Pulmonary artery endothelial cell (primary cell): ENCODE measurements at regions not wholly inside any gene's neighbourhood (a gene's known extent, or its start where the extent isn't known, plus 50 kb on each side); places are given as distances from the start of the nearest gene placed in this dataset.
"Not testable (repeated sequence)": the region's sequence is repeated elsewhere in the genome, so short reads cannot be mapped to it uniquely, and the experiment has no call there.

Experiments used
- DNase-seq: peaks from one replicate; pipeline ENCODE4 v3.0.0-alpha.2; 2011; ENCODE audit warnings: low read depth, low spot score

DNA sequence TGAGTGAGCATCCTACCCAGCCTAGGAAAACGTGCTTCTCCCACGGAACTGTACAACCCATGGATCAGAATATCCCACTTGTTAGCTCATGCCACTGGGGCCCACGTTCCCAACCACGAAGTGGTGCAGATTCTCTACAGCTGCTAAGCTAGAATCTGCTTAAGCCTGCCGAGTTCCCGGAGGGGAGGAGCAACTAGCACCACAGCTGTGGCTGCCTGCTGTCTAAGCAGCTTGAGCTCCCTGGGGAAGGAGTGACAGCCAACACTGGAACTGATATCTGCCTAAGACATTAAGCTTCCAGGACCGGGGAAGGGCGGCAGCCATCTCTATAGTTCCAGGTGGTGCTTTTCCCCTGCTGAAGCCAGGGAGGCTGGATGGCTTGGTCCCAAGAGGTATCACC lies 334.7 kb upstream of the CHRM2 start:
- DNase-seq = no peak

DNA sequence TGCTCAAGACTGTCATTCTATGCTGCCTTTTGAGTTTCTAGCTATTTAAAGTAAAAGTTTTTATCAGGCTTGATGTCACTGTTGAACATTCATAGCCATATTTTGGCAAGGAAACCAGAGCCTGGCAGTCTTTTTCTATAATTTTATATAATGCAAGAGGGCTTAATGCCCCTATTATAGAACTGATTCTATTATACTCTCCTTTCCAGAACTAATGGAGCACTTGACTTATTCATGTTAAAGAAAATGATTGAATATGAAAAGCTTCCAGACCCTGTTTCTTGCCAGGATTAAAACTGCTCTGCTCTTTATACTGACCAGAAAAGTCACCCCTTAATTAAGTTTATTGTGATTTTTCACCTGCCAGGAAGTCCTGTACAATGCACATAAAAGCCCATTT lies 337.6 kb upstream of the CHRM2 start:
- DNase-seq = no peak

DNA sequence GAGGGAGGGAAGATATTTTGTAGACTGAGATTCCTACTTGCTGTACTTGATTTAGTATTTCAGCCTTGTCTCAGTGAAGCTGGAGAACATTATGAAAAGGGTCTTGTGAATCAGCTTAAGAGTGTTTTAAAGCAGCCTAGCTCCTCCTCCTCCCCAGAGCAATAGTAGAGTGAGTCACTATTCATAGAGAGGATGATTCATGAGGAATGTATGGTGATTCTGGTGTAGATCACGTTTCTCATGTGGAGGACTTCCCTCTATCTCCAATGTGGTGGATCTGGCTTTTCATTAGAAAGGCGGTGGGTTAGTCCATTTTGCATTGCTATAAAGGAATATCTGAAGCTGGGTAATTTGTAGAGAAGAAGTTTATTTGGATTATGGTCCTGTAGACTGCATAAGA lies 340.1 kb upstream of the CHRM2 start:
- DNase-seq = no peak

DNA sequence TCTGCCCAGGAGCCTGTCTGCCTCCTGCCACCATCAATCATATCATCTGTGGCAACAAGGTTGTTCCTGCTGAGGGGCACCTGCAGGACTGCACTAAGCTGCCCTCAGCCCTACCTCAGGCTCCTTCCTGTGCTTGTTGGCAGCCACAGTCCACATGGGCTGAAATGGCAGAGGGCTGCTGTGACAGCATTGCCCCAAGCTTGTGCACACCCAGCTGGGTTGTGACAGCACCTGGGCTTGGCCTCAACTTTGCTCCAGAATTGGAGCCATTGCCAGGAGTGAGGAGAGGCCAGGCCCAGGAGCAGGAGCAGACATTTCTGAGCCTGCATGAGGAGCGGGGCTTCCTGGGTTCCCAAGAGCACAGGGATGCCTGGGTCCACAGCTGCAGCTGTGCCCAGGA lies 340.9 kb upstream of the CHRM2 start:
- no peak for DNase-seq

DNA sequence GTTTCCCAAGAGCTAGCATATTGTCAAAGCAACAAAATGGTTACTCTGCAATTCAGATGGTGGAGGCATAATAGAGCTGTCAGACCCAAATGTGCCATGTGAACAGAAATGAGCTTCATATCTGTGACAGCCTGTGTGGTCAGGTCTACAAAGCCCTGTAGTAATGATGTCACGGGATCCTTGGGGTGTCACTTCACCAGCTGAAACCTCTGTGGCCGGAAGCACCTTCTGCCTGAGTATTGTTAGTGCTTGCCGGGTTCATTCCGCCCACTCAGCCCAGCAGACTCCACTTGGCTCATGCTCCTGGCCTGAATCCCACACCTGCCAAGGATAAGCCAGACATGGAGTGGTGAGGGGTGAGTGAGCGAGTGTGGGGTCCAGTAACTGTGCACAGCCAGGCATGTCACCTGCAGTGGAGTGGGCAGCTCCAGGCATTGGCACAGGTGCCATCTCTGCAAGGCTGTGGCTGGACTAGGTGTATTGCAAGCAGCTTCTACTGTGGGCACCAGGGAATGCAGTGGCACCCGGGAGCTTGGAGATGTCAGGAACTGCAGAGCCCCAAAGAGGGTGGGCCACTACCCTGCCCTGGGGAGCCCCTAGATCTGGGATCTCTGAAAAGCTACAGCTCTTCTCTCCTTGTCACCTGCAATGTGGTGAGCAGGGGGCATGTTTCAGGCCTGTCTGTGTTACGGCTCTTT lies 341.9 kb upstream of the CHRM2 start:
- no peak for DNase-seq

DNA sequence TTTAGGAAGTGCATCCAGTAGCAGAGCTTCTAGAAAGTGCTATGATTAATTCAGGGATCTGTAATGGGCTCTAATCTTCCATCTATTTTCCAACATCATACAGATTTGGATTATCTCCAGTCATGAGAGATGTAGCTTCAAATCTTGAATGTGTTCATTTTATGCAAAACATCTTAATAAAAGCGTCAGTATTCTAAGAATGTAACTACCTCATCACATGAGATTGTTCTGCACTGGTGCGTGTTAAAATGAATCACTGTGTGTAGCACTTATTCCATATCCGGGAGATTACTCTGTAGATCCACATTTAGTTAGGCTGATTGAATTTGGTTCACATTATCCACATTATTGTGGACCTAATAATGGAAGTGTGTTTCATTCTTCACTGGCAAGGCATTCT lies 344.9 kb upstream of the CHRM2 start:
- DNase-seq = no peak

DNA sequence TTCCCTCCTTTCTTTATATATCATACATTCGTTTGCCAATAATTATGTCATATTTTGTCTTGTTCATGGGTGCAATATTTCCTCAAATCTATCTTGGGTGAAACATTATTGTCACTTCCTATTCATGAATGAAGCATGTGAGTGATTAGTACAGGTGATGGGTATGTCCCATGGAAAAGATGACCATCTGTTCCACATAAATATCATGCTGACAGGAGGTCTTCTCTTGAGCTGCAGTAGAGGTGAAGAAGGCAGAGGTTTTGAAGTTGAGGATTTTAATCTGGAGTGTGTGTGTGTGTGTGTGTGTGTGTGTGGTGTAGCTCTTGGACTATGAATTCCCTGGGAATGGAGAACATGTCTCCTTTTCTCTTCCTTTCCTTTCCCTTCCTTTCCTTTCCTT lies 350.5 kb upstream of the CHRM2 start:
- no peak for DNase-seq

DNA sequence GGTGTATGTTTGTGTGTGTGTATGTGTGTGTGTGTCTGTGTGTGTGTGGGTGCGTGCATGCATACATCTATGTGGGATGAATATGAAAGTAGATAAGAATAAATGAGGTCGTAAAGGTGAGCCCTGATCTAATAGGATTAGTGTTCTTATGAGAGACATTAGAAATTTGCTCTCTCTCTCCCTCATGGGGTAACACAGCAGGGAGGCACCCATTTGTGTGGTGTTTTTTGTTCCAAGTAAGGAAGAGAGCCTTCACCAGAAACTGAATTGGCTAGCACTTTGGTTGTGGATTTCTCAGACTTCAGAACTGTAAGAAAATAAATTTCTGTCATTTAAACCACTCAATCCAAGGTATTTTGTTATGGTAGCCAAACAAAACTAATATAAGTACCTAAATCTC lies 353.7 kb upstream of the CHRM2 start:
- no peak for DNase-seq

DNA sequence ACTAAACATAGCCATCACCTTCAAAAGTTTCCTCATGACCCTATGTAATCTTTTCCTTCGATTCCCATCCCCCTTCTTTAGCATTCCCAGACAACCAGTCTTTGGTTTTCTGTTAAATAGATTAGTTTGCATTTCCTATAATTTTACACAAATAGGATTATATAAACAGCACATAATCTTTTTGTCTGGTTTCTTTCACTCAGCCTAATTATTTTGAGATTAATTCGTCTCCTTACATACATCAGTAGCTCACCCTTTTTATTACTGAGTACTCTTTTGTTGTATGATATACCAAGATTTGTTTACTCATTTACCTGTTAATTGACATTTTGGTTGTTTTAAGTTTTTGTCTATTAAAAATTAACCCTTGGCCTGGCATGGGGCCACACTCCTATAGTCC lies 354.7 kb upstream of the CHRM2 start:
- no peak for DNase-seq

DNA sequence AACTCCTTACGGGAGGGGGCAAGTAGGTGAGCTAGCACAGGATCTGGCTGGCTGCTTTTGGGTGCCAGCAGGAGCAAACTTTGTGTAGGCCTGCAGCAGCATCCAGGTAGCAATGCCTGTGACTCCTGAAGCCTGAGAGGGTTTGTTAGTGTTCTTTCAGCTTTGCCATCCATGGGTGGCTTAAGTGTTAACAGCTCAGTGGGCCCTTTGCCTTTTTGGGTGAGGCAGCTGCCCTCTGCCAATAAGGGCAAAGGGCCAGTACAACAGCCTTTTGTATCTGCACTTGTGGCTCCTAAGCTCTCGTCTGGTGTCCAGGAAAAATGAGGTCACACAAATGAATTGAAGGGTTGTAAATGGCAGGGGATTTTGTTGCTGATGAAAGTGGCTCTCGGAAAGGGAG lies 359.0 kb upstream of the CHRM2 start:
- DNase-seq = no peak

DNA sequence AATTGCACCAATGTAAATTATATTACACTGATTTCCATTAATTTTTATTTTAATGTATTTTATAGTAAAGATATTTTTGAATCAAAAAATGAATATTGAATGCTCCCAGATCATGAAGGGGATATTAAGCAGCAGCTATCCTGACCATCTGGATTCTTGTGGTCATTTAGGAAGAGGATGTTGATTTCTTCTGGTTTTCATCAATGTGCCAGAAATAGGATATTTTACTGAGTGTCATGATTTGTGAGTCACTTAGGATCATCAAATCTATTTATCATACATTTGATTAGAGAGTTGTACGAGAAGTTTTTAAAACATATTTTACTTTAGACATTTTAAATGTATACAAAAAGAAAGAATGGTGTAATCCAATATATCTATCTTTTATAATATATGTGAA lies 366.3 kb upstream of the CHRM2 start:
- no peak for DNase-seq

DNA sequence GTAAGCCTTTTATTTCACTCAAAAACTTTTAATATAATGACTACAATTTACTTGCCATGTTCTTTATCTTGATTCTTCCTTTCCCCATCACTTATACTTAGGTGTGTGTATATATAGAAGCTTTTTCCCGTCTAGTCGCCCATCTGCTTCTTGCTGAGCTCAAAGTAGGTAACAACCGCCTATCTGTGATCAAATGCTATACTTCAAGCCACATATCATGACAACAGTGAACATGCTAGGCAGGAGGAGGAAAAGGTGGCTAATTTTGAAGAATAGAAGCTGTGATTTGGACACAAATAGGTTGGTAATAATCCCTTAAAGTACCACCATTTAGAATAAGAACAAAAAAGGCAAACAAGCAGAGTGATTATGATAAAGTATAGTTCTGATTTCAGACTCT lies 367.3 kb upstream of the CHRM2 start:
- DNase-seq = no peak

DNA sequence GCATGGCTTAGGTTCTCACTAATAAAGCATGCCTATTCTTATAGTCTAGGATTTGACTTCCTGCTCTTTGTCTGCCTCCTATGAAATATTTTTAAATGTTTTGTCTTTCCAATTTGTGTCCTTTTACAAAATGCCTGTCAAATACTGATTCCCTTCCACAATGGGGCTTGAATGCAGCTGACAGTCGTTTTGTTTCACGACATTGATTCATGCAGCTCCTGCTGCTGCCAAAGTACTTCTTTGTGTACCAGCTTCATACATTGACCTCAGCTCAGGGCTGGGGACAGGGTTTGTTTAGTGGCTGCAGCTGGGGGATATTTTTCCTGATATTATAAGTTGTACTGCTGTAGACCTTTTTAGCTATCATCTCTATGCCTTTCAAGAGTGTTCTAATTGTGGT lies 371.9 kb upstream of the CHRM2 start:
- no peak for DNase-seq

DNA sequence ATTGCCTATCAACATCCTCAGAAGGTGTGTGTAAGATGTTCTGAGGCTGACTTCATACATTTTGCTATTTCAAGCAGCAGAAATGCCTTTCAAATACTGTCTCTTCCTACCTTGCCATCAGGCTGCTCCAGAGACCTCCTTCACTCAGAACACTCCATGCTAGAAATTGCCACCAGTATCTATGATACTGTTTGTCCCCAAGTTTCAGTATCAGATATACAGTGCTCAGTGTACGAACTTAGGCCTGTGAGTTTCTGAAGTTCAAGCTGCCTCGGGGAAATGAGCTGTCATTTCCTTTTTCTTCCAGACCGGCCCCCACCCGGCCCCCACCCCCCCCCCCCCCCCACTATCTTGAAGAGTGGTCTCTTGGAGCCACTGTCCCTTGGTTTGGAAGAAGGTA lies 373.4 kb upstream of the CHRM2 start:
- no peak for DNase-seq

DNA sequence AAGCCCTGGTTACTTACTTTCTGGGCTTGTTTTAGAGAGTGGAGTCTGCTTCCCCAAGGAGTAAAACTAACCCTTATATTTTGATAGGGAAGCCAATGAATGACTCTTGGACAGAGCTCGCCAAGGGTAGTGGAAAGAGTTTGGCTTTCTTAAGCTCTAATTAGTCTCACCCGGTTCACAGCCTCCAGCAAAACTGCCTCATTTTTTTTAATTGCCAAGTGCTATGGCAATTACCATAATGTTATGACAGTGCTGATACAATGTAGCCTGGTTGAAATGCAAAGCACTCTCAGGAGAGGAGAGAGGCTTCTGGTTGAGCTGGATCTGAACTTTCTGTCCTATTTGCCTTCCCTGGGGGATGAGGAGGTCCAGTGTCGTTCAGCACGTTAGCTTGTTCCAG lies 376.1 kb upstream of the CHRM2 start:
- no peak for DNase-seq

DNA sequence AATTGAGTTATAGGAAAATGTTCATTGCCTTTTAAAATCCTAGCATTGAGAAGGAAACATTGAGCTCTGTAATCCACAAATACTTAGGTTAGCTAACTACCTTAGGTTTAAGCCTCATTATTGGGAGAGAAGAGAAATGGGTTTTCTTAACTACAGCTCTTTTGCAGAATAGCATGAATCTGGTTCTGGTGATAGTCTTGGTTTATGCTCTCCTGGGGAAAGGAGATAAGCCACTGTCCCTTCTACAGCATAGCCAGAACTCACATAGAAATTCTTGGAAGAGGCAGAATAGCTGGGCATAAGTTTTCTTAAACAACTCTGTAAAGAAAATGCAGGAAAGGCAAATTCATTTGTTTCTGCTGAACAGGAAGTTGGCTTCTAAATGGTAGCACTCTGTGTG lies 378.6 kb upstream of the CHRM2 start:
- DNase-seq = no peak

DNA sequence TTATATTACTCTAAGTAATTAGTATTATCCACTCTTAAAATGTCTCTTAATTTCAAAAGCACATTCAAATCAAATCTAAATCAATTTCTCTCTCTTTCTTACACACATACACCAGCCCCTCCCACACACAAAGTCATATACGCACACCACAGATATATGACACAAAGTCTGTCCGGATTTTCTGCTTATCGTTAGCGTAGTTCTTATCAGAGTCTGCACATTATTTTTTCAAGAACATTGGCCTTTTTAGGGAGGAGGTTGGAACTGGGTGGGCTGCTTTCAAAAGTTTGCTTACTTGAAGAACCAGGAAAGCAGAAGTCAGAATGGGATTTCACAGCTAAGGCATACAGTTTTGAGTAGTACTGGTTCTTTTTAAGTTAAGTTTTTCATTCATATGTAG lies 387.6 kb upstream of the CHRM2 start:
- no peak for DNase-seq

DNA sequence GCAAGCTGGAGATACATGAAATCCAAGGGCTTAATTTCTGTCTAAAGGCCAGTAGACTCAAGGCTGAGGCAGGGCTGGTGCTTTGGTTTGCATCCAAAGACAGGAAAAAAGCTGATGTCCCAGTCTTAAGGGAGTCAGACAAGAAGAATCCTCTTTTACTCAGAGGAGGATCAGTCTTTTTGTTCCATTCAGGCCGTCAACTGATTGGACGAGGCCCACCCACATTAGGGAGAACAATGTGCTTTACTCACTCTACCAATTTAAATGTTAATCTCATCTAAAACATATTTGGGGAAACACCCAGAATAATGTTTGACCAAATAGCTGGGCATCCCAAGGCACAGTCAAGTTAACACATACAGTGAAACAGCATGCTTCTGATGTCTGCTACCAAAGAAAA lies 388.5 kb upstream of the CHRM2 start:
- no peak for DNase-seq

DNA sequence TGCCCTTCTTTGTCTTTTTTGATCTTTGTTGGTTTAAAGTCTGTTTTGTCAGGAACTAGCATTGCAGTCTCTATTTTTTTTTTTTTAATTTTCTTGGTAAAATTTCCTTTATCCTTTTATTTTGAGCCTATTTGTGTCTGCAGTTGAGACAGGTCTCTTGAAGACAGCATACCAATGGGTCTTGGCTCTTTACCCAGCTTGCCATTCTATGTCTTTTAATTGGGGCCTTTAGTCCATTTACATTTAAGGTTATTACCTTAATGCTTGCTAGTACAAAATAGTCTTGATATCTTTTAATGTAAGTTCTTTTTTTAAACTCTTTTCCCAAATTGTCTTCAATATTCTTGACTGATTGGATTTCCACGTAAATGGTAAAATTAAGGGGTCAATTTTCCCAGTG lies 398.3 kb upstream of the CHRM2 start:
- DNase-seq = no peak

DNA sequence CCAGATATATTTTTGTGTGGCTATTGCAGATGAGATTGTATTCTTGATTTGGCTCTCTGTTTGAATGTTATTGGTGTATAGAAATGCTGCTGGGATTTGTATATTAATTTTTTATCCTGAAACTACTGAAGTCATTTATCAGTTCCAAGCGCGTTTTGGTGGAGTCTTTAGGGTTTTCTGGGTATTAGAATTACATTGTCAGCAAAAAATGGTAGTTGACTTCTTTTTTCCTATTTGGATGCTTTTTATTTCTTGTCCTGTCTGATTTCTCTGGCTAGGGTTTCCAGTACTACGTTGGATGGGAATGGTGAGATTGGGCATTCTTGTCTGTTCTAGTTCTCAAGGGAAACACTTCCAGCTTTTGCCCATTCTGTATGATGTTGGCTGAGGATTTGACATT lies 415.5 kb upstream of the CHRM2 start:
- DNase-seq = no peak

DNA sequence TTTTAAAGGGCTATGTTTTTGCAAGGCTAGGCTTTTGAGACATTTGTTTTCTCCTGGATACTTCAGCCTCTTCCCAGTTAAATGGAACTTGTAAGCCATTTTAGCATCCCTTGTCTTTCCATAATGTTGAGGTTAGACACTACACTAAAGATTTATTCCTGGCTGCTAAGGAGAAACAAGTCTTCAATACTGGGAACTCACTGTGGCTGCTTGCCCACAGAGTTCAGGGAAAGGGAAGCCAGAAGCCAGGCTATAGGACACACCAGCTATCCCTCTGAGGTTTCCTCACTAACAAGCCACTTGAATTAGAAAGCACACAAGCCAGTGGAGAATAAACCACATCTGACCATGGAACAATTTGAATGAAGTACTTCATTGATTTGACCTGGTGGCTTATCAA lies 421.7 kb upstream of the CHRM2 start:
- no peak for DNase-seq

DNA sequence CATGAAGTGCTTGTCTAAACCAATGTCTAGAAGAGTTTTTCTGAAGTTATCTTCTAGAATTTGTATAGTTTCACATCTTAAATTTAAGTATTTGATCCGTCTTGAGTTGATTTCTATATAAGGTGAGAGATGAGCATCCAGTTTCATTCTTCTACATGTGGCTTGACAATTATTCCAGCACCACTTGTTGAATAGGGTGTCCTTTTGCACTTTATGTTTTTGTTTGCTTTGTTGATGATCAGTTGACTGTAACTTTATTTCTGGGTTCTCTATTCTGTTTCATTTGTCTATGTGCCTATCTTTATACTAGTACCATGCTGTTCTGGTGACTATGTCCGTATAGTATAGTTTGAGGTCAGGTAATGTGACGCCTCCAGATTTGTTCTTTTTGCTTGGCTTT lies 426.6 kb upstream of the CHRM2 start:
- DNase-seq = no peak

DNA sequence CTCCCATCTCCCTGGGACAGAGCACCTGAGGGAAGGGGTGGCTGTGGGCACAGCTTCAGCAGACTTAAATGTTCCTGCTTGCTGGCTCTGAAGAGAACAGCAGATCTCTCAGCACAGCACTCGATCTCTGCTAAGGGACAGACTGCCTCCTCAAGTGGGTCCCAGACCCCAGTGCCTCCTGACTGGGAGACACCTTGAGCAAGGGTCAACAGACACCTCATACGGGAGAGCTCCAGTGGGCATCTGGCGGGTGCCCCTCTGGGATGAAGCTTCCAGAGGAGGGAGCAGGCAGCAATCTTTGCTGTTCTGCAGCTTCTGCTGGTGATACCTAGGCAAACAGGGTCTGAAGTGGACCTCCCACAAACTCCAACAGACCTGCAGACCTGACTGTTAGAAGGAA lies 436.7 kb upstream of the CHRM2 start:
- DNase-seq = not testable (repeated sequence)

DNA sequence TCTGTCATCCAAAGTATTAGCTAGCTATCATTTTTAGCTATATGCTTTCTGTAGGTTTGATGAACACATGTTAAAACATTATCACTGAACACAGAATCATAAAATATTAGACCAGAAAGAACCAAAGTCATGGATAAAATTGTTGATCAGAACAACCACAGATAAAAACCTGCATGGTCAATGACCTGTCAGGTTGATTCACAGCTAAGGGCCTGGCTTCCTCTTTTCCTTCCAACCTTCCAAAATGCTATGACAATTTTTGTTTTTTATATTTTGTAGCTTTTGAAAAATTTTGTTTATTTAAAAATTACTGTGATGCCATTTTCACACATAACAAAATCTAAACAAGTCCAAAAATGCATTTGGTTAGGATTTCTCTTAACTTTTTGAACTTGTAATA lies 444.4 kb upstream of the CHRM2 start:
- no peak for DNase-seq
